ENCODE measurements at regions not wholly inside any gene's neighbourhood (a gene's known extent, or its start where the extent isn't known, plus 50 kb on each side); places are given as distances from the start of the nearest gene placed in this dataset.
A peak's percentile ranks its signal among the peaks of the same experiment; 100 is the strongest.

- Histone ChIP-seq H3K27ac (ENCODE audit: low read length) (no peak overlapping the region), H3K4me3 (ENCODE audit: low read depth in 1 of 2, low read length in 2 of 2) (no peak overlapping the region), H3K9me3 (ENCODE audit: control insufficient read depth in 1 of 2, low read length in 2 of 2) (no peaks in the 10 kb centered on the region)
These were observed 277.9 kb upstream of the FLRT2 start for GRCh38 chr14:85252011-85252410.

GRCh38 chr14:85254711-85255110 lies 275.2 kb upstream of the FLRT2 start:
- Histone ChIP-seq H3K4me1 (ENCODE audit: control insufficient read depth in 1 of 2, insufficient read depth in 2 of 2, low read length in 2 of 2) (no peaks in the 10 kb centered on the region), H3K4me3 (ENCODE audit: low read depth in 1 of 2, low read length in 2 of 2) (no peak overlapping the region), H3K27me3 (ENCODE audit: low read depth, low read length) (no peaks in the 10 kb centered on the region), H3K9me3 (ENCODE audit: control insufficient read depth in 1 of 2, low read length in 2 of 2) (no peaks in the 10 kb centered on the region), H3K36me3 (ENCODE audit: control insufficient read depth in 1 of 2, insufficient read depth in 2 of 2, low read length in 2 of 2) (no peaks in the 10 kb centered on the region), H3K27ac (ENCODE audit: low read length) (no peak overlapping the region)

More at GRCh38 chr14:85252011-85252410, 277.9 kb upstream of the FLRT2 start:
- no peaks in the 10 kb centered on the region for H3K4me1 ChIP-seq (ENCODE audit: control insufficient read depth in 1 of 2, insufficient read depth in 2 of 2, low read length in 2 of 2)
- no peaks in the 10 kb centered on the region for H3K36me3 ChIP-seq (ENCODE audit: control insufficient read depth in 1 of 2, insufficient read depth in 2 of 2, low read length in 2 of 2)
- H3K27me3 ChIP-seq (ENCODE audit: low read depth, low read length) = no peaks in the 10 kb centered on the region

- no peaks in the 10 kb centered on the region for H3K4me1 ChIP-seq (ENCODE audit: control insufficient read depth in 1 of 2, insufficient read depth in 2 of 2, low read length in 2 of 2)
- H3K9me3 ChIP-seq (ENCODE audit: control insufficient read depth in 1 of 2, low read length in 2 of 2) = no peaks in the 10 kb centered on the region
- no peak overlapping the region for H3K4me3 ChIP-seq (ENCODE audit: low read depth in 1 of 2, low read length in 2 of 2)
- no peaks in the 10 kb centered on the region for H3K36me3 ChIP-seq (ENCODE audit: control insufficient read depth in 1 of 2, insufficient read depth in 2 of 2, low read length in 2 of 2)
- H3K27me3 ChIP-seq (ENCODE audit: low read depth, low read length) = no peaks in the 10 kb centered on the region
- no peak overlapping the region for H3K27ac ChIP-seq (ENCODE audit: low read length)
These were observed 272.7 kb upstream of the FLRT2 start for GRCh38 chr14:85257287-85257686.

GRCh38 chr14:85263916-85264675 lies 265.8 kb upstream of the FLRT2 start:
- Histone ChIP-seq H3K27me3 (ENCODE audit: low read depth, low read length) (no peaks in the 10 kb centered on the region), H3K4me3 (ENCODE audit: low read depth in 1 of 2, low read length in 2 of 2) (no peak overlapping the region), H3K36me3 (ENCODE audit: control insufficient read depth in 1 of 2, insufficient read depth in 2 of 2, low read length in 2 of 2) (no peaks in the 10 kb centered on the region), H3K4me1 (ENCODE audit: control insufficient read depth in 1 of 2, insufficient read depth in 2 of 2, low read length in 2 of 2) (no peaks in the 10 kb centered on the region), H3K9me3 (ENCODE audit: control insufficient read depth in 1 of 2, low read length in 2 of 2) (no peaks in the 10 kb centered on the region), H3K27ac (ENCODE audit: low read length) (no peak overlapping the region)

- Histone ChIP-seq H3K27me3 (ENCODE audit: low read depth, low read length) (no peaks in the 10 kb centered on the region), H3K9me3 (ENCODE audit: control insufficient read depth in 1 of 2, low read length in 2 of 2) (no peaks in the 10 kb centered on the region), H3K27ac (ENCODE audit: low read length) (no peak overlapping the region), H3K36me3 (ENCODE audit: control insufficient read depth in 1 of 2, insufficient read depth in 2 of 2, low read length in 2 of 2) (no peaks in the 10 kb centered on the region), H3K4me3 (ENCODE audit: low read depth in 1 of 2, low read length in 2 of 2) (peak overlapping the region; percentile 13 to 34), H3K4me1 (ENCODE audit: control insufficient read depth in 1 of 2, insufficient read depth in 2 of 2, low read length in 2 of 2) (no peaks in the 10 kb centered on the region)
These were observed 256.8 kb upstream of the FLRT2 start for GRCh38 chr14:85273099-85273677.

- no peak overlapping the region for H3K27ac ChIP-seq (ENCODE audit: low read length)
- no peak overlapping the region for H3K4me3 ChIP-seq (ENCODE audit: low read depth in 1 of 2, low read length in 2 of 2)
- H3K27me3 ChIP-seq (ENCODE audit: low read depth, low read length) = no peaks in the 10 kb centered on the region
- H3K9me3 ChIP-seq (ENCODE audit: control insufficient read depth in 1 of 2, low read length in 2 of 2) = no peaks in the 10 kb centered on the region
- no peaks in the 10 kb centered on the region for H3K36me3 ChIP-seq (ENCODE audit: control insufficient read depth in 1 of 2, insufficient read depth in 2 of 2, low read length in 2 of 2)
- no peaks in the 10 kb centered on the region for H3K4me1 ChIP-seq (ENCODE audit: control insufficient read depth in 1 of 2, insufficient read depth in 2 of 2, low read length in 2 of 2)
These were observed 256.0 kb upstream of the FLRT2 start for GRCh38 chr14:85273952-85274351.

- Histone ChIP-seq H3K4me1 (ENCODE audit: control insufficient read depth in 1 of 2, insufficient read depth in 2 of 2, low read length in 2 of 2) (no peaks in the 10 kb centered on the region), H3K27ac (ENCODE audit: low read length) (no peak overlapping the region), H3K4me3 (ENCODE audit: low read depth in 1 of 2, low read length in 2 of 2) (no peak overlapping the region), H3K9me3 (ENCODE audit: control insufficient read depth in 1 of 2, low read length in 2 of 2) (no peaks in the 10 kb centered on the region), H3K27me3 (ENCODE audit: low read depth, low read length) (no peaks in the 10 kb centered on the region), H3K36me3 (ENCODE audit: control insufficient read depth in 1 of 2, insufficient read depth in 2 of 2, low read length in 2 of 2) (no peaks in the 10 kb centered on the region)
These were observed 253.6 kb upstream of the FLRT2 start for GRCh38 chr14:85276161-85276978.

GRCh38 chr14:85276979-85277228 lies 253.0 kb upstream of the FLRT2 start:
- H3K36me3 ChIP-seq (ENCODE audit: control insufficient read depth in 1 of 2, insufficient read depth in 2 of 2, low read length in 2 of 2) = no peaks in the 10 kb centered on the region
- no peaks in the 10 kb centered on the region for H3K4me1 ChIP-seq (ENCODE audit: control insufficient read depth in 1 of 2, insufficient read depth in 2 of 2, low read length in 2 of 2)
- no peak overlapping the region for H3K27ac ChIP-seq (ENCODE audit: low read length)
- no peaks in the 10 kb centered on the region for H3K27me3 ChIP-seq (ENCODE audit: low read depth, low read length)
- no peak overlapping the region for H3K4me3 ChIP-seq (ENCODE audit: low read depth in 1 of 2, low read length in 2 of 2)
- H3K9me3 ChIP-seq (ENCODE audit: control insufficient read depth in 1 of 2, low read length in 2 of 2) = no peaks in the 10 kb centered on the region

GRCh38 chr14:85279407-85279806 lies 250.5 kb upstream of the FLRT2 start:
- Histone ChIP-seq H3K27me3 (ENCODE audit: low read depth, low read length) (no peaks in the 10 kb centered on the region), H3K36me3 (ENCODE audit: control insufficient read depth in 1 of 2, insufficient read depth in 2 of 2, low read length in 2 of 2) (no peaks in the 10 kb centered on the region), H3K4me1 (ENCODE audit: control insufficient read depth in 1 of 2, insufficient read depth in 2 of 2, low read length in 2 of 2) (no peaks in the 10 kb centered on the region)

GRCh38 chr14:85280074-85280473 lies 249.9 kb upstream of the FLRT2 start:
- H3K27me3 ChIP-seq (ENCODE audit: low read depth, low read length) = no peaks in the 10 kb centered on the region
- H3K27ac ChIP-seq (ENCODE audit: low read length) = no peak overlapping the region
- no peaks in the 10 kb centered on the region for H3K36me3 ChIP-seq (ENCODE audit: control insufficient read depth in 1 of 2, insufficient read depth in 2 of 2, low read length in 2 of 2)
- H3K4me3 ChIP-seq (ENCODE audit: low read depth in 1 of 2, low read length in 2 of 2) = no peak overlapping the region
- H3K9me3 ChIP-seq (ENCODE audit: control insufficient read depth in 1 of 2, low read length in 2 of 2) = no peaks in the 10 kb centered on the region
- H3K4me1 ChIP-seq (ENCODE audit: control insufficient read depth in 1 of 2, insufficient read depth in 2 of 2, low read length in 2 of 2) = no peaks in the 10 kb centered on the region

More at GRCh38 chr14:85279407-85279806, 250.5 kb upstream of the FLRT2 start:
- no peak overlapping the region for H3K27ac ChIP-seq (ENCODE audit: low read length)
- H3K4me3 ChIP-seq (ENCODE audit: low read depth in 1 of 2, low read length in 2 of 2) = no peak overlapping the region
- H3K9me3 ChIP-seq (ENCODE audit: control insufficient read depth in 1 of 2, low read length in 2 of 2) = no peaks in the 10 kb centered on the region

GRCh38 chr14:85281921-85282320 lies 248.0 kb upstream of the FLRT2 start:
- no peaks in the 10 kb centered on the region for H3K9me3 ChIP-seq (ENCODE audit: control insufficient read depth in 1 of 2, low read length in 2 of 2)
- H3K4me3 ChIP-seq (ENCODE audit: low read depth in 1 of 2, low read length in 2 of 2) = no peak overlapping the region
- no peaks in the 10 kb centered on the region for H3K4me1 ChIP-seq (ENCODE audit: control insufficient read depth in 1 of 2, insufficient read depth in 2 of 2, low read length in 2 of 2)
- no peak overlapping the region for H3K27ac ChIP-seq (ENCODE audit: low read length)
- no peaks in the 10 kb centered on the region for H3K27me3 ChIP-seq (ENCODE audit: low read depth, low read length)
- no peaks in the 10 kb centered on the region for H3K36me3 ChIP-seq (ENCODE audit: control insufficient read depth in 1 of 2, insufficient read depth in 2 of 2, low read length in 2 of 2)
